Adrenal gland (tissue), 5 donors: ENCODE measurements at regions not wholly inside any gene's neighbourhood (a gene's known extent, or its start where the extent isn't known, plus 50 kb on each side); places are given as distances from the start of the nearest gene placed in this dataset.

Source experiments
- CTCF ChIP-seq, 6 experiments: fragments of 450-650 bp in 4 of 6; fragments of 200-600 bp in 2 of 6; sonication (generic) in 1 of 6; IDR thresholded peaks; 1 replicate in 5 of 6; 2 replicates in 1 of 6; pipeline versions ENCODE4 v1.5.1 to v1.8.0; 2016 to 2021; ENCODE audit warnings: antibody characterized with exemption in 6 of 6, mild to moderate bottlenecking in 2 of 6, moderate library complexity in 1 of 6
- POLR2A ChIP-seq, 2 donors: fragments of 450-650 bp; IDR thresholded peaks; one replicate each; pipeline ENCODE4 v1.6.1; 2017; ENCODE audit warnings: antibody characterized with exemption in 2 of 2, mild to moderate bottlenecking in 2 of 2, moderate library complexity in 1 of 2
- donor health status: DM: no; HTN: no; CAD: no.

GRCh38 chr5:2542026-2542425 lies 209.5 kb downstream of the IRX2 start:
- TF ChIP-seq CTCF (IDR thresholded peaks at IDR 0.05) (no peak), POLR2A (IDR thresholded peaks at IDR 0.05) (no peak)
